RCC 7860 (cell line): ENCODE measurements at regions not wholly inside any gene's neighbourhood (a gene's known extent, or its start where the extent isn't known, plus 50 kb on each side); places are given as distances from the start of the nearest gene placed in this dataset.
A peak's percentile ranks its signal among the peaks of the same experiment; 100 is the strongest.

Experiments used
- DNase-seq: peaks from one replicate; pipeline ENCODE4 v3.0.0-alpha.2; 2015; ENCODE audit warnings: low spot score
- FAIRE-seq: peaks from 2 replicates; lab custom pipeline; 2012; peaks lifted over from hg19 to GRCh38; lab: Jason Lieb, UNC

DNA sequence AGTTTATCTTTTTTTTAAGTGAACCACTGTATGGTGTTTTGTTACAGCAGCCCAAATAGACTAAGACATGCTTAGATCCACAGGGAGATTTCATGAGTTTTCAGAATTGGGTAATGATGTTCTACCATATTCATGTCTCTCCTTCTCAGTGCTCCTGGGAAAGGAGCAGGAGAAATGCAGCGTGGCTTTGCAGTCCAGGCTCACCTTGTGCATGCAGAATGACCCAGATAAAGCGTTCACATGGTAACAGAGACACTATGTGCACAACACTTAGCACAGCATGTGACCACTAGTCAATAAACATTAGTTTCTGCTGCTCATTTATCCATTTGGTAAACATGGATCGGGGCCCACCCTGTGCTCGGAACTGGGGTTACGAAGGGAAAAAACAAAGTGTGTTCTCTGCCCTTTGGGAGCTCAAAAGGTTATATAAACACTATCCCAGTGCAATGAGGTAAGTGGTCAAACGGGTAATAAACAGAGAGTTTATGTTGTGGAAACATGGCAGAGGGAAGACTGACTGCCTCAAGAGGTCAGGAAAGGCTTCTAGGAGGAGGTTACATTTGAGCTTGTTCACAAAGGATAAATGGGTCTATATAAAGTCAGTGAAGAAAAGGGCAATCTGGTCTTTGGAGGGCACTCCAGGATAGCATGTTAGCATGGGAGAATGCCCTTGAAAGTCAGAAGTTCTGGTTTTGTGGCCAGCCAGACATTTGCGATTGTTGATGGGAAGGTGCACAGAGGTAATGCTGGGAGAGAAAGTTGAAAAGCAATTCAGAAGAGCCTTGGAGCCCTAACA lies 299.2 kb downstream of the TDRD15 start:
- DNase-seq (no peak), FAIRE-seq (no peak)

DNA sequence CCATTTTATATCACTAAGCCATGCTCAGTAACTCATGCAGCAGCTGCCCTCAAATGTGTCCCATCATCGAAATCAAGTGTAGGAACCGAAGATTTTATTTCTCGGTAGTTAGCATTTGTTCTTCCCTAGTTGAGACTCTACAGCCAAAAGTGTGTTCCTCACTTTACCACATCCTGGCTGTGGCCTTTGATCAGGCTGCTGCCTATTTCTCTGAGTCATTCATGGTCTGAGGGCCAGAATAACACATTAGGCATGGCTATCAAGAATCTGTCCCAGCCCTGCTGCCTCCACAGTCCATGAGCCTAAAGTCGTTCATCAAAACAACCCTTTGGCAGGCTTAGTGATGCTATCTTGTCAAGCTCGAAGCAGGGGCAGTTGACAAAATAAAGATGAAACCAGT lies 300.1 kb downstream of the TDRD15 start:
- no peak for FAIRE-seq

DNA sequence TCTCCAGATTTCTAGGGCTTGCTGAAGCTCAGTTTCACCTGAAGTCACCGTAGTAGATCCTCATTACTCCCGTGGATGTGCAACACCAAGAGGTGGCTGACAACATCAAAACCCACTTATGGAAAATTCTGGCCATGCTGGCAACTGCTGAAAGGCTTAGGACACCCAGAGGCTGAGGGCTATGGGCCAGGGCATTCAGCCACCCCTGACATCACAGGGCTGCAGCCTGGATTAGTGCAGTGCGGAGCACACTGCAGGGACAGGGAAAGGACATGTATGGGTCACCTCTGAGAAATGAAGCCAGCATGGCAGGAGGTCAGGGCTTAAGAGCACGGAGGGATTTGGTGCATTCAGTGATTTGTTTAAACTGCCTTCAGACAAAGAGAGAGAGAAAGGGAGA lies 300.6 kb downstream of the TDRD15 start:
- FAIRE-seq, result no peak
- no peak for DNase-seq

More for the DNA sequence above, 300.1 kb downstream of the TDRD15 start:
- no peak for DNase-seq

DNA sequence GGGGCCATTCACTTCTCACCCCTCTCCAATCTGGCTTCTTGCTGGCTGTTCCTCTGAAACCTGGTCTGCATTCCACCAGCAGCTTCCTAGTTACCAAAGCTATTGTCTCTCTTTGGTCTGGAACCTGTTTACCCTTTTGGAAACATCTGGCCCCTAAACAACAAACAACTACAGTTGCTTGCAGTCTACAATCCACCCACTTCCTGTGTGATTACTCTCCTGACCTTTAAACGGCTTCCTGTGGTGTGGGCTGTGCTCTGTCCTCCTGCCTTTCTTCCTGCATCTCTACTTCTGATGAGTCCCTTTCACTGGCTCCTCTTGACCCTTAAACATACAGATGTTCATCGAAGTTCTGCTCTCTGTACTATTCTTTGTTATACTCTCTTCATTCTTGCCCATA lies 303.8 kb downstream of the TDRD15 start:
- DNase-seq, result no peak
- FAIRE-seq, result no peak

DNA sequence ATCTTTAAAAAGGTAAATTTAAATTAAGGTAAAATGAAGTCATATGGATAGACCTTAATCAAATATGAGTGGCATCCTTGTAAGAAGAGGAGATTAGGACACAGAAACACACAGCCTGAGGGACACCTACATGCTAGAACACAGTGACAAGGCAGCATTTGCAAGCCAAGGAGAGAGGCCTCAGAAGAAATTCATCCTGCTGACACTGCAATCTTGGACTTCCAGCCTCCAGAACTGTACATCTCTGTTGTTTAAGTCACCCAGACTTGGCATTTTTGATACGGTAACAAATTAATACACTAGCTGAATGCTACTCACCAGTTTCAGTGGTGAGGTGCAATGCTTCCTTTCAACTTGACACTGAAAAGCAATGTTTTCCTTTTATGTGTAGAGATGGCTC lies 305.0 kb downstream of the TDRD15 start:
- FAIRE-seq (no peak), DNase-seq (no peak)

DNA sequence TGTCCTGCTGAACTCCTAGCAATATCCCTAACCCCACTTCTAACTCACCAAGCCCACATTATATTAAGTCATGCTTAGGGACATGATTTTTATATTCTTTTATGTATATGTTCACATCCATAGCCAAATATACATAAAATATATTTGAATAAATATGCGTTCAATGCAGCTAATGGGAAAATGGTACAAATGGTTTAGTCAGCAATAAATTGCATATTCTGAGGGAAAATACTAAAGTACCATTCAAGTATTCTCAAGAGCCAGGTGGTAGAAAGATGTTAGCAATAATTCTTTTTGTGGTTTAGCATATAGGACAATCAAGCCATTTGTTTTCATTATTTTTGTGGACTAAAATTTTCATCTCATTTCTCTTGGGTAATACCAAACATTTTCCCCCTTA lies 306.0 kb downstream of the TDRD15 start:
- no peak for FAIRE-seq

DNA sequence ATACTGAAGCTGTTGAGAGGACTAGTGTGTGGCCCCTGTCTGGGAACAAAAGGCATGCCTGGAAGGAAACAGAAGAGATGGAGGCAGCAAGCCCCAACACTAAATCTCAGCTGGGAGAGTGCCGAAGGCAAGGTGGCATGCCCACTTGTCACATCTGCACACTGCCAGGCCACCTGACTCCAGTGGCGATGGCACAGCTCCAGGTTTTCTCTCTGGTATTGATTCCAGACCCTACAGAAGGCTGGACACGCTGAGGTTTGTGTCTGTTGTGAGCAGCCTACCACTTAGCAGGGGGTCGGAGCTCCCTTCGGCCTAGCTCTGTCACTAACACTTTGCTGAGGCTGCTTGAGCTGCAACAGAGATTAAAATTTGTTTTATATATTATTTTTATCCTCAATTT lies 307.3 kb downstream of the TDRD15 start:
- FAIRE-seq, result no peak
- DNase-seq, result no peak

More for the DNA sequence above, 306.0 kb downstream of the TDRD15 start:
- no peak for DNase-seq

DNA sequence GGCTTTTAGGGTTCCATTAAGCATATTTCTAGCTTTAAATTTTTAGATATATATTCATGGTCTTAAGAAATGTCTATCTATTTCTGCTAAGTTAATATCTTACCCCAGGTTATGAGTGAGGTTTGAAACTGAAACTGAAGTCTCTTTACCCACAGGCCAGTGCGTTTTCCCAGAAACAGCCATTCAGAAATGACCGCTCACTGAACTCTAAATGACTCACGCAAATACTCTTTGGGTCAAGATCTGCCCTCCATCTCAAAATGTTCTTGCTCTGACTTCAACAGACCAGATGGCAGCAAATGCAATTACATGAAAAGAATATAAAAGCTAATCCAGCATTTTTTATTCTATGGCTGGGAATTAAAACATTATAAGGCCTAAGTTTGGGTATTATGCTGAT lies 315.2 kb downstream of the TDRD15 start:
- peak; percentile 70 for DNase-seq
- peak; percentile 90 for FAIRE-seq

DNA sequence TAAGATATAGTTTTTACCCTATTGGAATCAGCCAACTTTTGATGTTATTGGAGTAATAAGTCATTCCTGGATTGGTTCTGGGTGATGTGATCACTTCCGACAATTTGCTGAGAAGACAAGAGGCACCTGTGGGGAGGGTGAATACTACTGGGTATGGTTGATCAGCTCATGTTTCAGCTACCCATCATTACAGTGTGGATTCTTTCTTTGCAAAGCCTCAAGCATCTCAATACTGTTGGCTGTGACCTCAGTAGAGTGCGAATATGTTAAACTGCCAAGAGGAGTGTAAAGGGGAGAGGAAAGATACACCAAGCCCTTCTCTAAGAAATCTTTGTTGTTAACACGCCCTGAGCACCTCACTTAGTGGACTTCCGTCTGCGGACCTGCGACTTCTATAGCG lies 317.7 kb downstream of the TDRD15 start:
- DNase-seq, result no peak
- FAIRE-seq, result no peak

DNA sequence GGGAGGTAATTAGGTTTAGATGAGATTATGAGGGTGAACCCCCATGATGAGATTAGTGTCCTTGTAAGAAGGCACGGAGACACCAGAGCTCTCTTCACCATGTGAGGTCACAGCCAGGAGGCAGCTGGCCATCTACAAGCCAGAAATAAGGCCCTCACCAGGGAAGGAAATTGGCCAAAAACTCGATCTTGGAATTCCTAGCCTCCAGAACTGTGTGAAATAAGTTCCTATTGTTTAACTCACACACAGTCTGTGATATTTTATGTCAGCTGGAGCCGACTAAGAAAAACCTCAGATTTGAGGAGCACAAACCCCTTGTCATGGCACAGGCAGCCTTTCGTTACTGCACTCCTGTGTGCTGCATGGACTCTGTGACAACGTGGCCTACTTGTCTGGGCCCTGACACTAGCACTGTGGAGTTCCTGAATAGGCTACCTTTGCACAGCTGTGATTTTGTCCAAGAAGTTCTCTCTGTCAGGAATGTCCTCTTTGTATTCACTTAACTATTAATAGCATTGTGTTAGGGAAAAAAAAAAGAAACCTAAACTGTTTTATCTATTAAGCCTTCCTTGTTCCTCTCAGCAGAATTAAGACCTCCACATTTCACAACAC lies 319.8 kb downstream of the TDRD15 start:
- DNase-seq, result no peak
- FAIRE-seq, result no peak

DNA sequence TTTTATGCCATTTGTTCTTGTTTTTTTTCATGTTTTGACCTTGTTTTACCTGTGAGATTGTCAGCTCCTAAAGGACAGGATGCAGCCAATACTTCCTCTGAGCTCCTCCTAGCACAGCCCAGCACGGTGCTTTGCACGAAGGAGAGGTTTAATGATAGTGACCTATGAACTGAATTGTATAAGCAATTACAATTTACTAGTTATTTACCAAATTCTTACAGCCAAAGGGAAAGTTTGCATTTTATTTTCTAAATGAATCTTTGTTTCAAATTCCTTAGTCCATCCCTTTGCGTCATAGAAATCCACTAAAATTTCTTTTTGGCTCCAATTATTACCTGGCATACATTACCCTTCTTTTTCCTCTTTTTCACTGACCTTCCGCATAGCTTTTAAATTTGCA lies 326.1 kb downstream of the TDRD15 start:
- no peak for FAIRE-seq
- no peak for DNase-seq

DNA sequence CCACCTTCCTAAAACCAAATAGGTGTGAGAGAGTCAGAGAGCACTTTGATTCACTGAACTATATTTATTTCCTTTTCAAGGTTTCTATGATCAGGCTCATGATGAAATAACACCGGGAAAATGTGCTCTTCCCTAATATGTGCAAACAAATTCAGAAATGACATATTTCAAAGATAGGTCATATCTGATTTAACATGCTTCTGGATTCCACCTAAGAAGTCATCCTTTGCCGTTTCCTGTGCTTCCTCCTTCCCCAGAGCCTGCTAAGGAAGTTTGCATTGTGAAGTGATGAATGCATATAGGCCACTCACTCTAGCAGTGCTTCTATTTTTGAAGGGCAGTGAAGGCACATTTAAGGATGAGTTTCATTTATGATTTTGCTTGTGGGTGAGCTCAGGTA lies 327.6 kb downstream of the TDRD15 start:
- no peak for FAIRE-seq
- peak; percentile 23 for DNase-seq

DNA sequence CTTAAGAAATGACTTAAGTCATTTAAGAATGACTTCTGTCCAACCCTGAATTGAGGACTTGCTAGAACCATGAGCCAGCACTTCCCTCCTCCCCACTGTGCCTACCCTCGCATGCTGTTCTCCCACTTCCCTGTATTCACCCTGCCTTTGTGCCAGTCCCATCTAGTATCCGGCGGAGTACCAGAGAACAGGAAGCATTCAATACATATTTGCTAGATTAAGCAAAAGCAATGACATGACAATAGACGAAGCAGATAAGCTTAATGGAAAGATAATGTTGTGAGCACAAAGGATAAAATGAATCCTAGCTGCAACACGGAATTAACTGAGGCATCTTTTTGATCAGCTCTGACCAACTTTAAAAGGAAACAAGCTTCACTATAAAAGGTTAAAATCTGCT lies 328.5 kb downstream of the TDRD15 start:
- FAIRE-seq (no peak), DNase-seq (no peak)

DNA sequence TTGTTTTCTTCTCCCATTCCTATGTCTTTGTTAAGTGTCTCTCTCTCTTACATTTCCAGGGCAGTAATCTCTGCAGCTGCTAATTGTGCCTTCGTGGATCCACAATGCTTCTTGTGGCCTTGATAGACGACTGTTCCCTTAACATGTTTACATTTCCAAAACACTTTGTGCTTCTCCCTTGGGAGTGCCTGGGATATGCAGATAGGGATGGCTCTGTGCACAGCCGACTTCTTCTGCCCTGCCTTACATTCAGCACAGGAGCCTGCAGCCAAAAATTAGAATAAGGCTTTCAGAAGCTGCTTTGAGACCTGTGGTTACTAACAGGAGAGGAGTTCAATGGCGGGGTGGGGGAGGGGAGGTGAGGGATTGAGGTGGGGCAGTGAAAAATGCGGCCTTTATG lies 328.9 kb downstream of the TDRD15 start:
- DNase-seq (no peak), FAIRE-seq (no peak)

DNA sequence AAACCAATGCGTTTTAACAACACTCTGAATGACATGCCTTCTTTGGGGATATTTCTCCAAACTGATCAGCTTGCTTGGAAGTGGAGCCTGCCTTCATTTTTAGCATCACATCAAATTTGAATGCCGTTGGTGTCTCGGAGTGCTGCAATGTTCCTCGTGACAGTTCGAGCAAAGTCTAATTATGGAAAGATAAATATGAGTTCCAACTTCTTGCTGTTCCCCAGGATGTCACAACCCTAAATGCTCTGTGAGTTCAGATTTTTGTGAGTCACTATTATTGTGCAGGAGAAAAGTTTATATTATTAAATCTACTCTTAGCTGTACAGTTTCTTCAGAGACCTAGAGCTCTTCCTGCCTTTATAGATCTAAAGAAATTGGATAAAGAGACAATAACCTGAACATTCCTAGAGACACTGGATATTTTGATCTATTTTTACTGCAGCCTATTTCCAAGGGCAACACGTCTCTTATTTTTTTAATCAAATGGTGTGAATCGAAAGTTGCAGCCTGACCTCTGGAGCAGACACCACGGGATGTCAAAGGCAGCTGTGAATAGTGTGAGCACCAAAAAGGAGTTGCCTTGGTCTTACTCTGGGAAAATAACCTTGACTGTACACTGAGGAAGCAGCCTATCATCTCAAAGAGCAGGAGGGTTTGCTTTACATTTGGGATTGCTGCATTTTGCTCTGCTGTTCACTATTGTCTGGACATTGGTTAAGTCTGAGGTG lies 330.1 kb downstream of the TDRD15 start:
- DNase-seq (no peak), FAIRE-seq (no peak)

DNA sequence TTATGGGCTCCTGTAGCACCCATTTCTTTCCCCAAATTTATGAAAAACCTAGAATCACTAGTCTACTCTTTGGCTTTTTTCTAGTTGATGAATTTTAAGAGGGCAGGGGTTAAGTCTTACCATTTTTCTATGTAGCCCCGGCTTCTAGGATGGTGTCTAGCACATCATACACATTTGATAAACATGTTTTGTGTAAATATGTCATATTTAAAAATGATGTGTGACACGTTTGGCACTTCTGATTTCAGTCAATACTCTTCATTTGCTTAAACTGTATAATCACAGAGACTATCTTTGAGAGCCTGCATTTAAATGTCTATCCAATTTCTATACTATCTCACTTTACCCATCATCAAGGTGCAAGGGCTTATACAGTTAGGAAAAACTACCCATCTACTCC lies 331.1 kb downstream of the TDRD15 start:
- no peak for DNase-seq
- FAIRE-seq, result no peak

DNA sequence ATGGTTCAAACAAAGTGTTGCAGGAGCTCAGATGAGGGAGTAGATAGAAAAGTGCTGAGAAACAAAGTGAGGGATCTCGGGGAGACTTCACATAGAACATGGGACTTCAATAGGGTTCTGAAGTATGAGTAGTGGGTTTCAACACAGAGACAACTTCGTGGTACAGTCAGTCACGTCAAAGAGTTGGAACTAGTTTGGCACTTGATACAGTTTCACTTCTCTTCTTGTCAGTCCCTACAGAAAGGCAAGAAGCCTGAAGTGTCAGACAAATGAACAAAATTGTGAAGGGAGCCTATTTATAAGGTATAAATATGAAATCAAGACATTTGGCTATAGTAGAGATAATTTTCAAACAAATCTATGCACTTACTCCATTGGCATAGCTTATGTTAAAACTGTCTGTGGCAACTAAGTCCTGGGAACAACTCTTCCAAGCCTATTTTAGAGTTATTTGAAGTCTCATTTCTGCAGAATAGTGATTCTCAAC lies 338.0 kb downstream of the TDRD15 start:
- no peak for DNase-seq
- no peak for FAIRE-seq

DNA sequence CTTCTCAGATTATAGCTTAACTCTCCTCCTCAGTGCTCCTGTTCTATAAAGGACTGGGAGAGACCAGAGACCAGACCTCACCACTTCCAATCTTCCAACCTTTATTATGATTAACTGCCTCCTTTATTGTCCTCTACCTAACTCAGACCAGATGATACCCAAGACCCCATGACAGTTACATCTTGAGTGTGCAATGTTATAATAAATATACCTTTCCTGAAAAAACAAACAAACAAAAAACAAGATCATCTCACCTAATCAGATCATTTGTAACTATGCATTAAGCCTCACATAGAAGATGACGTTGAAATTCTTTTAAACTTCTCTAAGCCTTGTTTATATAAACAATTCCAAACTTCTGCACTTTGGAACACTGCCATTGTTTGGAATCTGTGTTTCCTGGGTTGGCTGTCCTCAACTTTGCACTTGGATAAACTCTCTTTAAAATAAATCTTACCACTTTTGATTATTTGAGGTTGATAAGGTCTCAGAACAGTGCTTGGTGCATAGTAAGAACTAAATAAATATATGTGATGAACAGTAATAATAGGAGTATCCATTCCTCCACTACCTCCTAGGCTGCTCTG lies 342.7 kb downstream of the TDRD15 start:
- DNase-seq (no peak), FAIRE-seq (no peak)

DNA sequence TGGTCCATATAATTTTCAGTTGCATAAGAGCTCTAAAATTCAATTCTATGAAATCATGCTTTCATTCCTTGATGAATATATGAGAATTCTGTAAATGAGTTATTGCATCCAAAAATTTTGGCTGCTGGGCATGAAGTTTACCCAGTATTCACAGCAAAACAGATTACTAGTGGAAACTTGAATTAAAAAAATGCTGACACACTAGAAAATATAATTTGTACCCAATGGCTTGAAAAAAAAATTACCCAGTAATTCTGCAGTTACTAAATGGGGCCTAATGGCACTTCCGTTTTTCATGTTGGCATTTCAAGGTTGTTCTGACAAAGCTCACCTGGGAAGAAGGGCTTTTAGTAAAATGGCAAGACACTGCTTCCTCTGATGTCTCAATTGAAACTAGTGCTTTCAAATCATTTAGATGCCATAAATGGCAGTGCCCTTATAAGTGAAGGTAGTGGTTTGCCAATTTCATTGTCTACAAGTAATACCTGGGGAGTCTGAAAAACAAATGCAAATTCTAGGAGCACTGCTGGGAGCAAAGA lies 343.6 kb downstream of the TDRD15 start:
- FAIRE-seq, result no peak

DNA sequence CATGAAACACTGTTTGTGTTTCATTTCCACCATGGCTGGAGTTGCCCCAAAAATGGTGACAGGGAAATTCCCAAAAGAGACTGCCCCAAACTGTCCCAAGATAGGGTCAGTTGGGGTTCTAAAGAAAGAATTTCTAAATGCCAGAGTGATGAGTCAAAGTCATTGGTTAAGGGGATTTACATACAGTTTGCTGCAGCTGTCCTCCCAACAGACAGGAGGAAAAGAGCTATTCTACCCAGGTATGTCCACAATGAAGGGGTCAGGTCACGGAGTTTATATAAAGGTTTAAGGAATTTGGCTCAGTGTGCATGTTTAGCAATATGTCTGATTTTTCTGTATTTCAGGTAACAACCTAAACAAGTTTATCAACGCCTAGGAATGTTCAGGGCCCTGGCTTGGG lies 344.1 kb downstream of the TDRD15 start:
- DNase-seq, result peak; percentile 41
- FAIRE-seq, result no peak

More for the DNA sequence above, 343.6 kb downstream of the TDRD15 start:
- no peak for DNase-seq

DNA sequence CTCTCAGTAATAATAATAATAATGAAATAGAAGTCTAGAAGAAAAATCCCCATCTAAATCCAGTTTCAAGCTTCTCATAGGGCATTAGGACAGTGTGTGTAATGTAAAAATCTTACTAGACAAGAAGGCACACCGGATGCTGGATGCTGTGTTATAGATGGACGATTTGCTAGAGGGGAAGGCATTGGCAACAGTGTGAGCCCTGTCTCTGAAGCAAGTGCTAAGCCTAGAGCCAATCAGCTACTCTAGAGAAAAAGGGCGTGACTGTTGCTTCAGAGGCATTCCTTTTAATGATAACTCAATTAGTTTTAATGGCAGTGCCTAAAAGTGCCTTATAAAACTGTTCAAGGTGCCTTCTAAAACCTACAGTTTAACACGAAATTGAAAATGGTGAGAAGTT lies 344.9 kb downstream of the TDRD15 start:
- no peak for FAIRE-seq
- no peak for DNase-seq
